LHCN-M2 (cell line): ENCODE measurements at regions not wholly inside any gene's neighbourhood (a gene's known extent, or its start where the extent isn't known, plus 50 kb on each side); places are given as distances from the start of the nearest gene placed in this dataset.

Source experiments
- DNase-seq: peaks from one replicate; pipeline ENCODE4 v3.0.0-alpha.2; 2012; ENCODE audit warnings: low read depth

GRCh38 chr4:138925495-138925894 lies 90.1 kb upstream of the NOCT start:
- no peak for DNase-seq

GRCh38 chr4:138919094-138919936 lies 96.3 kb upstream of the NOCT start:
- DNase-seq, result peak; percentile 72

GRCh38 chr4:138918169-138918869 lies 97.3 kb upstream of the NOCT start:
- no peak for DNase-seq

DNA sequence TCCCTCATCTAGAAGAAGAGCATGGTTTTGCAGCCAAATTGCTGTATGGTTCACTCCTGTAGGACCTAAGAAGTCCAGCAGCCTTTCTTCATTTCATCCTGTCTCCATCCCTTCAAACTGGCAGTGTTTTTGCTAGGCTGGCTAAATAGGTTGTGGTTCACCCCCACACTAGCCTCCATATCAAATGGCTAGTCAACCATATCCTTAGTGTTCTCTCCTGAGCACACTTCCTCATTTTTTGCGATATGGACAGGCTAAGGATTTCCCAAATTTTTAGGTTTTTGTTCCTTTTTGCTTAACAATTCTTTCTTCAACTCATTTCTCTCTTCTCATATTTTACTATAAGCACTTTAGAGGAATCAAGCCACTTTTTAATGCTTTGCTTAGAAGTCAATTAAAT lies 98.8 kb upstream of the NOCT start:
- DNase-seq, result no peak

DNA sequence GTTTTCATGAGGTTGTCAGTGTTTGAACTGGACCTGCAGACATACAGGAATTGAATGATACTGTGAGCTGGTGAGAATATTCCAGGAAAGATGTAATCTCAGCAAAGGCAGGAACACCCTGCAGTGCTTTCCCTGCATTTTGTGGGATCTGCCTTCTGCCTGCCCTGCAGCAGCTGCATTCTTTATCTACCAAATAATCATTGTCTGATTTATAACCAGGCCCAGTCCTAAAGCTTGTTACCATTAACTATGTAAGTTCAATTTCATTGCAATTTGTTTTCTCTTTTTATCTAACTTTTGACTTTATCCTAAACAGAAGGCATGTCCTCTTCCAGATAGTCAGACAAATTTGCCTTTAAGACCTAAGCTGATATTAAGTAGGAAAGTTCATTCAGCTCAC lies 99.8 kb upstream of the NOCT start:
- no peak for DNase-seq

GRCh38 chr4:138912704-138913340 lies 102.8 kb upstream of the NOCT start:
- DNase-seq, result no peak

DNA sequence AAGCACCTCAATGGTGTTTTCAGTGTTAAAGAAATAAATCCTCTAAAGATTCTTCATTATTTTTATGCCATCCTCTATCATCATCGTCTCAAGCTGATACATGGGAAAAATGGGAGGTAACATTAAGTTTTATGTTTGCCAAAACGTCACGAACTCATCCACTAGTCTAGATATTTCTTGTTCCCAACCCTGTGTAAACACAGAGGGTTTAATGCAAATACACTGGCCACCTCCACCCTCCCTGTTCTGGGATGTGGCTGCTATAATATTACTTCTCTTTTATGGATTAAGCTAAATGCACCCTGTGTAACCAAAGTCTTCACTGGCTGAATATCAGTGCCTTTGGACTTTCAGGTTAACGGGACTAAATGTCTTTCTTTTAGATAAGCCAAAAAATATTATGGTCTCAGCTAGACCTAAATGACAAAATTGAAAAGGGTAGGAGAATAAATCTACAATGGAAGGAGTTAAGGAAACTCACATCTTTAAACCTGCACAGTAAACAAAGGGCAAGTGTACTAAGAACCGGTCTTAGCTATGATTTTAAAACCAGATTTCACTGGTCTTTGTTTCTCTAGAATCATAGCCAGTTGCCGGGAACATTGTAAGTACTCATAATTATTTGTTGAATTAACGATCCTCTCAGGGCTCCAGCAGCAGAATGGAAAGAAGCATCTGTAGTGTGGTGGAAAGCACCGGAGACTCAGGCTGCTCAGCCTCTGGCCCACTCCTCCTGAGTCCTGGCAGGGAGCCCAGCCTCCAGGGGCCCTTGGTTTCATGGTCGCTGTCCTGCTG lies 103.5 kb upstream of the NOCT start:
- DNase-seq, result no peak

- peak; percentile 53 for DNase-seq
These were observed 104.7 kb upstream of the NOCT start for GRCh38 chr4:138910914-138911336.

DNA sequence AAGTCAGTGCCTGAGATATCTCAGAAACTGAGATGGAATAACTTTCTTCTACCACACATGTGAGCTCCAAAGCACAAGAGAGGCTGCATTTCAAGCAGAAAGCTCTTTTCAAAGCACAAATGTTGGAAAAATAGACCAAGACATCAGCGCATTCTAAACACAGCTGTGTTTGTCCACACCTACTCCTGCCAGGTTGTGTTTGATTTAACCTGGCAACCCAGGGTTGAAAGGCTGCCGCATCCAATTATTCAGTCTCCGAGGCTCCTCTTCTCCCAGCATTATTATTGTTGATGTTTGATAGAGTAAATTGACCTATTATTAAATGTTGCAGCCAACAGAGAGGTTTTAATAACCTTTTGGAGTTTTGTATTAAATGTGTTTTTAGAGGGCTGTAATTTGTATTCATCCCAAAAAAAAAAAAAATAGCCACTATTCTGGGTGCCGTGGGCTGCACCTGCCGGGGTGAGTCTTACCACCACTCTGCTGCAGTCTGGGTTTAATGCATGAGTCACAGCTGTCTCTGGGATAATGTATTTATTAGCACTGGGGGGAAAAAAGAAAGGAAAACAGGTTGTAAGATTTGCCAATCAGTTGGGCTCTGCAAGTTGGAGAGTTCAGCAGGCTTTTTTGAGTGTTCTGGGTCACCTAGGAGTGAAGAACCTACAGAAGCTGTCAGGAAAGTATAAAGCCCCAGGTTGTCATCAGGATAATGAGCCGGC lies 105.2 kb upstream of the NOCT start:
- DNase-seq, result peak; percentile 36

GRCh38 chr4:138909587-138909986 lies 106.0 kb upstream of the NOCT start:
- DNase-seq, result no peak

DNA sequence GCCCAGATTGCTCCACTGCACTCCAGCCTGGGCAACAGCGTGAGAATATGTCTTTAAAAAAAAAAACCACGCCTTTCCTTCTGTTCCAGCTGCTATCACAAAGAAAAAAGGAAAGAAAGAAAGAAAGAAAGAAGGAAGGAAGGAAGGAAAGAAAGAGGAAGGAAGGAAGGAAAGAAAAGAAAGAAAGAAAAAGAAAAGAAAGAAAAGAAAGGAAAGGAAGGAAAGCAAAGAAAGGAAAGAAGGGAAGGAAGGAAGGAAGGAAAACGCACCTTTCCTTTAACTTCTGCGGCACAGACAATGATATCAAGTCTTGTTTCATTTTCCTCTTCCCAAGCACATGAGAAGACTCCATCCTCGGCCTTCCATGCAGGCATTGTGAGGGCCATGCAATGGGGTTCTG lies 107.4 kb upstream of the NOCT start:
- no peak for DNase-seq

GRCh38 chr4:138907174-138907573 lies 108.4 kb upstream of the NOCT start:
- no peak for DNase-seq

GRCh38 chr4:138904793-138905192 lies 110.8 kb upstream of the NOCT start:
- DNase-seq, result no peak

- no peak for DNase-seq
These were observed 112.4 kb upstream of the NOCT start for GRCh38 chr4:138903185-138903584.

- no peak for DNase-seq
These were observed 112.9 kb upstream of the NOCT start for GRCh38 chr4:138902705-138903104.

GRCh38 chr4:138901177-138901576 lies 114.4 kb upstream of the NOCT start:
- DNase-seq, result no peak

DNA sequence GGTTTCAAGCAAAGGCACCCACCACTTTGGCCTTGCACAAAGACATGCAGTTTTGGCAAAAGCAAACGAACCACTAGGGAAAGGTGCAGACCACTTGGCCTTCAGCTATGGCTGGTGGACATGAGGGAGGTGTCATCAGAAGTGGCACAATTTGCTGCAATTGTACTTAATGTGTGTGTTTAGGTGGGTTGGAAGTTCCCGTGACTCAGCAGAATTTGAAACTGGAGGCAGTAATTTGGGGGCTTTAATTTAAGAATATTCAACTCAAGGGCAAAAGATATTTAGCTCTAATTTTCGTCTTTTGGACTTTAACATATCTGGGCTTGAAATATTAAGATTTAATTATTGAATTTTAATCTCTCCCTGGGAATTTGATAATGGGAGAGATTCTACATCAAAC lies 115.6 kb upstream of the NOCT start:
- DNase-seq, result no peak

GRCh38 chr4:138898282-138898681 lies 117.3 kb upstream of the NOCT start:
- peak; percentile 9 for DNase-seq

DNA sequence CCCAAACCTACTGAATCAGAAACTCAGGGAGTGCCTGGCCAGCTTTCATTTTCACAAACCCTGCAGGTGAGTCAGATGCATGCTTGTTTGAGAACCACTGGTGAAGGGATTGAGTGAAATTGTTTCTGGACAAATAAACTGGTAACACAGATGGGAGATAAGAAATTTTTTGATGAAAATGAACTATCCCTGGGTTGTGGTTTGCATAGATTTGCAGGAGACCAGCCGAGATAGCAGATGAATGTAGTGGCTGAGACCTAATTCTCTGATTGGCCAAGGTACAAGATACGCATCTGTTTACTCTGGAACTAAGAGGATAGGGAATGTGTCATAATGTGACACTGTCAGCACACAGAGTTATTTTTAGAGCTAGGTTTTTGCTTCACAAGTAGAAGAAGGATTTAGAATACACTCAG lies 117.8 kb upstream of the NOCT start:
- DNase-seq, result peak; percentile 44

DNA sequence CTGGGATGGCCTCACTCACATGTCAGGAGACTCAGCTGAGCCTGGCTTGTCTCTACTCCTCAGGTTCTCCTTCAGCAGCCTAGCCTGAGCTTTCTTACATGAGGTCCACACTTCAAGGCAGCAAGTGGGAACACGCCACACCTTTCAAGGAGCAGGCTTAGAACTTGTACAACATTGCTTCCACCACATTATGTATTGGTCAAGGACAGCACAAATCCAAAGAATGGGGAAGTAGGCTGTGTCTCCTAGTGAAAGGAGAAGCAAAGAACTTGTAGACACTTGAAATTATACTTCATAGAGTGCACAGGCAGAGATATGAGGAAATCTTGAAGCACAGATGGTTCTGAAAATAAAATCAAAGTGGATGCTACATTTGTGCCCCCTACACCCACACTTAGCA lies 120.9 kb upstream of the NOCT start:
- no peak for DNase-seq

DNA sequence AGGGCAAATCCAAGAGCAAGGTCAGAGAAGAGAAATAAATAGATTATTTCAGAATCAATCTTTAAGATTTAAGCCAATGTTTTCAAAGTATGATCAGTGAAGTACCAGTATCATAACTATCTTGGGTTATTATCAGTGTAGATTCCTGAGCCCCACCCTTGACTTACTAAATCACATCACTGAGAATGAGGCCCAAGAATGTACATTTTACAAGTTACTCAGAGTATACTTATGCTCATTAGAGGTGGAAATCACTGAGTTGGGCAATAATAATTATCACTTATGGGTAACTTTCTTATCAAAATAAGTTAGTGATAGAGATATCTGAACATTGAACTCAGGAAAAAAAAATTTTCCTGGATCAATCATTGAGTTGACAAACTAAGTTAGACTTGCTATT lies 121.6 kb upstream of the NOCT start:
- no peak for DNase-seq
